ENCODE measurements at regions not wholly inside any gene's neighbourhood (a gene's known extent, or its start where the extent isn't known, plus 50 kb on each side); places are given as distances from the start of the nearest gene placed in this dataset.
"Not testable (repeated sequence)": the region's sequence is repeated elsewhere in the genome, so short reads cannot be mapped to it uniquely, and the experiment has no call there.

GRCh38 chr2:91877658-91878210, 2993.5 kb upstream of the TEKT4 start:
- H3K36me3 ChIP-seq; H3K27ac ChIP-seq; H3K27me3 ChIP-seq (replicated peaks; ENCODE audit: insufficient read depth); H3K4me1 ChIP-seq (ENCODE audit: control insufficient read depth in 1 of 2, low read depth in 2 of 2); H3K4me3 ChIP-seq; H3K9me3 ChIP-seq; DNase-seq (ENCODE audit: low spot score); ATAC-seq (ENCODE audit: insufficient number of reproducible peaks, low FRiP score, low read depth): not testable (repeated sequence)

GRCh38 chr2:91895091-91895490, 2976.1 kb upstream of the TEKT4 start:
- not testable (repeated sequence) for H3K36me3 ChIP-seq; H3K4me1 ChIP-seq (ENCODE audit: control insufficient read depth in 1 of 2, low read depth in 2 of 2); DNase-seq (ENCODE audit: low spot score); H3K9me3 ChIP-seq; H3K27ac ChIP-seq; ATAC-seq (ENCODE audit: insufficient number of reproducible peaks, low FRiP score, low read depth); H3K27me3 ChIP-seq (replicated peaks; ENCODE audit: insufficient read depth); H3K4me3 ChIP-seq

- not testable (repeated sequence) for H3K4me3 ChIP-seq; H3K27me3 ChIP-seq (replicated peaks; ENCODE audit: insufficient read depth); H3K27ac ChIP-seq; H3K9me3 ChIP-seq; ATAC-seq (ENCODE audit: insufficient number of reproducible peaks, low FRiP score, low read depth); H3K4me1 ChIP-seq (ENCODE audit: control insufficient read depth in 1 of 2, low read depth in 2 of 2); H3K36me3 ChIP-seq; DNase-seq (ENCODE audit: low spot score)
Observed at GRCh38 chr2:91917602-91918001, 2953.6 kb upstream of the TEKT4 start.

All from thoracic aorta (tissue), 2 donors.